Activated naive CD4-positive, alpha-beta T cell treated with anti-CD3 and anti-CD28 coated beads, Interleukin-2, amount 50 U/mL, for 72 hours (primary cell): ENCODE measurements at regions not wholly inside any gene's neighbourhood (a gene's known extent, or its start where the extent isn't known, plus 50 kb on each side); places are given as distances from the start of the nearest gene placed in this dataset.
"Not testable (repeated sequence)": the region's sequence is repeated elsewhere in the genome, so short reads cannot be mapped to it uniquely, and the experiment has no call there.

Experiments
- ATAC-seq, 2 donors: fragments of 150-1000 bp; cut with Tn5 transposase; 2 replicates each; pipeline ENCODE4 v1.10.0; 2021; ENCODE audit warnings: mild to moderate bottlenecking in 2 of 2, moderate library complexity in 2 of 2
- DNase-seq, 2 donors: peaks; one replicate each; pipeline ENCODE4 v3.0.0; 2021 to 2022; ENCODE audit warnings: low spot score in 2 of 2
- H3K27ac Mint-ChIP-seq, 2 donors: one replicate each; pipeline ENCODE4 v1.8.0; 2022; ENCODE audit warnings: mild to moderate bottlenecking in 2 of 2, mixed read lengths in 2 of 2
- H3K36me3 Mint-ChIP-seq, 2 donors: one replicate each; pipeline ENCODE4 v1.8.0; 2022; ENCODE audit warnings: mixed read lengths in 2 of 2
- H3K9me3 Mint-ChIP-seq, 2 donors: one replicate each; pipeline ENCODE4 v1.8.0; 2022; ENCODE audit warnings: mixed read lengths in 2 of 2

DNA sequence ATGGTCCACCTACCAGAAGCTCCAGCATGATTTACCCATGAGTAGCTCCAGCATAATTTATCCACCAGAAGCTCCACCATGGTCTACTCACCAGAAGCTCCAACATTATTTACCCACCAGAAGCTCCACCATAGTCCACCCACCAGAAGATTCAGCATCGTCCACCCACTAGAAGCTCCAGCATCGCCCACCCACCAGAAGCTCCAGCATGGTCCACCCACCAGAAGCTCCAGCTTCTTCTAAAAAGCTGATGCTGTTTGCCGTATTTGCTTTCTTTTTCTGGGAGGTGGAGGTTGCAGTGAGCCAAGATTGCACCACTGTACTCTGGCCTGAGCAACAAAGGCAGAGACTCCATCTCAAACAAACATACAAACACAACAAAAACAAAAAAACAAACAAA is 136.2 kb upstream of the TPTE start:
- not testable (repeated sequence) for H3K9me3 Mint-ChIP-seq, H3K27ac Mint-ChIP-seq, ATAC-seq, DNase-seq, H3K36me3 Mint-ChIP-seq

GRCh38 chr21:10385898-10386527 is 135.4 kb upstream of the TPTE start:
- ATAC-seq, H3K36me3 Mint-ChIP-seq, H3K27ac Mint-ChIP-seq, DNase-seq, H3K9me3 Mint-ChIP-seq: not testable (repeated sequence)

DNA sequence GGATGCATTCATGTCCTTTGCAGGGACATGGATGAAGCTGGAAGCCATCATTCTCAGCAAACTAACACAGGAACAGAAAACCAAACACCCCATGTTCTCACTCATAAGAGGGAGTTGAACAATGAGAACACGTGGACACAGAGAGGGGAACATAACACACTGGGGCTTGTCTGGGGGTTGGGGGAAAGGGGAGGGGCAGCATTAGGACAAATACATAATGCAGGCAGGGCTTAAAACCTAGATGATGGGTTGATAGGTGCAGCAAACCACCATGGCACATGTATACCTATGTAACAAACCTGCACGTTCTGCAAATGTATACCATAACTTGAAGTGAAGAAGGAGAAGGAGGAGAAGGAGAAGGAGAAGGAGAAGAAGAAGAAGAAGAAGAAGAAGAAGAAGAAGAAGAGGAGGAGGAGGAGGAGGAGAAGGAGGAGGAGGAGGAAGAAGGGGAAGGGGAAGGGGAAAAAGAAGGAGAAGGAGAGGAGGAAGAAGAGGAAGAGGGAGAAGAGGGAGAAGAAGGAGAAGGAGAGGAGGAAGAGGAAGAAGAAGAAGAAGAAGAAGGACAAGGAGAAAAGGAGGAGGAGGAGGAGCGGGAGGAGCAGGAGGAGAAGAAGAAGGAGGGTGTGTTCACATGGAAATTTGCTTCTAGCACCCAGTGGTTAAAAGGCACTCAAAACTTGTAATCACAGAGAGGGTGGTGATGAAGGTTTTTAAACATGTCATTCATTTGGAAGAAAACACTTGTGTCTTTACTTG is 133.5 kb upstream of the TPTE start:
- ATAC-seq, DNase-seq, H3K36me3 Mint-ChIP-seq, H3K9me3 Mint-ChIP-seq, H3K27ac Mint-ChIP-seq: not testable (repeated sequence)

DNA sequence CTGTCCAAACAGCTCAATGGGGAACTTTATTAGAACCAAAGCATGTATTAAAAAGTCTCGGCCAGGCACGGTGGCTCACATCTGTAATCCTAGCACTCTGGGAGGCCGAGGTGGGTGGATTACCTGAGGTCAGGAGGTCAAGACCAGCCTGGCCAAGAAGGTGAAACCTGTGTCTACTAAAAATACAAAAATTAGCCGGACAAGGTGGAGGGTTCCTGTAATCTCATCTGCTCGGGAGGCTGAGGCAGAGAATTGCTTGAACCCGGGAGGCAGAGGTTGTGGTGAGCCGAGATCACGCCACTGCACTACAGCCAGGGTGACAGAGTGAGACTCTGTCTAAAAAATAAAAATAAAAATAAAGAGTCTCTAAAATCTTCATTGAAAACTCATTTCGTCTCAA is 132.8 kb upstream of the TPTE start:
- H3K27ac Mint-ChIP-seq, DNase-seq, H3K36me3 Mint-ChIP-seq, H3K9me3 Mint-ChIP-seq, ATAC-seq: not testable (repeated sequence)

- H3K27ac Mint-ChIP-seq, H3K9me3 Mint-ChIP-seq, ATAC-seq, DNase-seq, H3K36me3 Mint-ChIP-seq: not testable (repeated sequence)
Measured at GRCh38 chr21:10392301-10392700, 129.1 kb upstream of the TPTE start.

- H3K9me3 Mint-ChIP-seq, H3K27ac Mint-ChIP-seq, H3K36me3 Mint-ChIP-seq, DNase-seq, ATAC-seq: not testable (repeated sequence)
Measured at GRCh38 chr21:10395963-10396362, 125.4 kb upstream of the TPTE start.

- DNase-seq, H3K9me3 Mint-ChIP-seq, H3K36me3 Mint-ChIP-seq, H3K27ac Mint-ChIP-seq: not testable (repeated sequence)
- peak in 1 of 2 donors; percentile 21 for ATAC-seq
Measured at GRCh38 chr21:10397495-10397915, 123.9 kb upstream of the TPTE start.

DNA sequence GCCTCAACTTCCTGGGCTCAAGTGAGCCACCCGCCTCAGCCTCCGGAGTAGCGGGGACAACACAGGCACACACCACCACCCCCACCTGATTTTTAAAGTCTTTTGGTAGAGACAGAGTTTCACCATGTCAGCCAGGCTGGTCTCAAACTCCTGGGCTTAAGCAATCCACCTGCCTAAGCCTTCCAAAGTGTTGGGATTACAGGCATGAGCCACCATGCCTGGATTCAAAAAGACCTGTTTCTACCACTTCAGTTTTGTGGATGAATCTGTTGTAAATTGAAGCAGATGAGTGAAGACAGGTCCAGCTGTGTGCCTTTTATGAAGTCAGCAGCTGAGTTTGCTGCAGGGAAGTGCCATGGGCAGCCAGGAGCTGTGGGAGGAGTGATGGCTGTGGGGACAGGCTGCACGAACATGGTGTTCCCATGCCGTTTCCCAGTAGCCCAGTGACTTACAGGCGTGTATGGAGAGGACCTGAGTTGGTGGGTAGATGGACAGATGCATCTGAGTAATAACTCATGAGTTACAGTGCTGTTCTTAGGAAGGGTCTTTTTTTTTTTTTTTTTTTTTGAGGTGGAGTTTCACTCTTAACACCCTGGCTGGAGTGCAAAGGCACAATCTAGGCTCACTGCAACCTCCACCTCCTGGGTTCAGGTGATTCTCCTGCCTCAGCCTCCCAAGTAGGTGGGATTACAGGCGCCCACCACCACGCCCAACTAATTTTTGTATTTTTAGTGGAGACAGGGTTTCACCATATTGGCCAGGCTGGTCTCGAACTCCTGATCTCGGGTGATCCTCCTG is 122.5 kb upstream of the TPTE start:
- DNase-seq, H3K27ac Mint-ChIP-seq, ATAC-seq, H3K36me3 Mint-ChIP-seq, H3K9me3 Mint-ChIP-seq: not testable (repeated sequence)

GRCh38 chr21:10400622-10401361 is 120.6 kb upstream of the TPTE start:
- H3K9me3 Mint-ChIP-seq = peaks cover 4 to 15% of the 10 kb centered on the region in 2 donors
- H3K27ac Mint-ChIP-seq, ATAC-seq, DNase-seq, H3K36me3 Mint-ChIP-seq: not testable (repeated sequence)

DNA sequence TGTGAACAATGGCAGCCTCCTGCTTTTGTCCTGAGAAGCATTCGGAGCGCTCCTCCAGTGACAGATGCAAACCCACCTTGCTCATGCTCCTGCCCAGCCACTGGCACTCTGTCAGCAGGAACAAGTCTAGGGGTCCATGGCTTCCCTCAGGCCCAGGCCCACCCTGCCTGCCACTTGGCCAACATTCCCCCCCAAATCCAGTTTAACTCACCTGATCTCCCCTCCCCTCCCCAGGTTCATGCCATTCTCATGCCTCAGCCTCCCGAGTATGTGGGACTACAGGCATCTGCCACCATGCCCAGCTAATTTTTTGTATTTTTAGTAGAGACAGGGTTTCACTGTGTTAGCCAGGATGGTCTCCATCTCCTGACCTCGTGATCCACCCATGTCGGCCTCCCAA is 118.9 kb upstream of the TPTE start:
- H3K36me3 Mint-ChIP-seq, DNase-seq, ATAC-seq, H3K27ac Mint-ChIP-seq: not testable (repeated sequence)
- H3K9me3 Mint-ChIP-seq = peaks cover 7 to 20% of the 10 kb centered on the region in 2 donors

GRCh38 chr21:10405331-10405730 is 116.1 kb upstream of the TPTE start:
- peaks cover 7 to 15% of the 10 kb centered on the region in 2 donors for H3K9me3 Mint-ChIP-seq
- not testable (repeated sequence) for ATAC-seq, H3K36me3 Mint-ChIP-seq, H3K27ac Mint-ChIP-seq, DNase-seq

DNA sequence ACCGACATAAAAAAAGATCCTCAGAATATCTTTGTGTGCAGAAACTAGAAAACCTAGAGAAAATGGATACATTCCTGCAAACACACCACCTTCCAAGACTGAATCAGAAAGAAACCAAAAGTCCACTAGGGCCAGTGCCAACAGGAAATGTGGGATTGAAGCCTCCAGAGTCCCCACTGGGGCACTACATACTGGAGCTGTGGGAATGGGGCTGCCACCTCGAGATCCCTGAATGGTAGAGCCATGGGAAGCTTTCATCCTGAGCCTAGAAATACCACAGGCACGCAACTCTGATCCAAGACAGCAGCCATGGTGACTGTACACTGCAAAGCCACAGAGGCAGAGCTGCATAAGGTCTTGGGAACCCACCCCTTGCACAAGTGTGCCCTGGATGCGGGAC is 111.6 kb upstream of the TPTE start:
- not testable (repeated sequence) for H3K27ac Mint-ChIP-seq, H3K36me3 Mint-ChIP-seq, ATAC-seq, DNase-seq
- peaks cover 7 to 11% of the 10 kb centered on the region in 2 donors for H3K9me3 Mint-ChIP-seq

GRCh38 chr21:10410354-10410929 is 110.9 kb upstream of the TPTE start:
- not testable (repeated sequence) for H3K27ac Mint-ChIP-seq, H3K36me3 Mint-ChIP-seq, H3K9me3 Mint-ChIP-seq, ATAC-seq, DNase-seq

DNA sequence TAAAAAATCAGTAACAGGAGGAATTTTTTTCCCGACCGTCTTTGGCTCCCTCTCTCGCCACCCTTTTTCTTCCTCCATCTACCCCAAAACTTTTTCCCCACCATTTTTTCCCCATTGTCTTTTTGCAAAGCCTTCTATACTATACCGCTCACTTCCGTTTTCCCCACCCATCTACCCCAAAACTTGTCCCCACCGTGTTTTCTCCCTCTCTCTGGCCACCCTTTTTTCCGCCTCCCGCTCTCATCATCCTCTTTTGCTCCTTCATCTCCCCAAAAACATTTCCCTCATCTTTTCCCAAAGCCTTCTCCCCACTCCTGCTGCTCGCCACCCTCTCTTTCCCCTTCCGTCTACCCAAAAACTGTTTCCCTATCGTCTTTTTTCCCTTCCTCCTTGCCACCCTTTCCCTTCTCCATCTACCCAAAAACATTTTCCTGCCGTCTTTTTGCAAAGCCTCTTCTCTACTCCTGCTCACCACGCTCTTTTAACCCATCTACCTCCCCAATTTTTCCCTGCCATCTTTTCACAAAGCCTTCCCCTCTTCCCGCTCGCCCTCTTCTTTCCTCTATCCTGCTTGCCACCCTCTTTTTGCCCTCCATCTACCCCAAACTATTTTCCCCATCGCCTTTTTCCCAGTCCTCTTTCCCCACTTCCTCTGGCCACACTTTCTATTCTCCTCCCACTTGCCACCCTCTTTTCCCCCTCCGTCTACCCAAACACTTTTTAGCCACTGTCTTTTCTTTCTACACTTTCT is 109.4 kb upstream of the TPTE start:
- H3K36me3 Mint-ChIP-seq, ATAC-seq: not testable (repeated sequence)

GRCh38 chr21:10412928-10413246 is 108.5 kb upstream of the TPTE start:
- H3K9me3 Mint-ChIP-seq, DNase-seq, H3K27ac Mint-ChIP-seq, ATAC-seq, H3K36me3 Mint-ChIP-seq: not testable (repeated sequence)

More for the DNA sequence above, 109.4 kb upstream of the TPTE start:
- H3K27ac Mint-ChIP-seq, H3K9me3 Mint-ChIP-seq, DNase-seq: not testable (repeated sequence)
